Left hindlimb (tissue), 1 donor: ENCODE measurements at regions not wholly inside any gene's neighbourhood (a gene's known extent, or its start where the extent isn't known, plus 50 kb on each side); places are given as distances from the start of the nearest gene placed in this dataset.
A peak's percentile ranks its signal among the peaks of the same experiment; 100 is the strongest.

Experiments
- DNase-seq: peaks from one replicate; pipeline ENCODE4 v3.0.0-alpha.2; 2018

GRCh38 chr5:68727931-68728330 is 365.9 kb upstream of the SLC30A5 start:
- no peak for DNase-seq

GRCh38 chr5:68729678-68730077 is 364.1 kb upstream of the SLC30A5 start:
- DNase-seq, result no peak

GRCh38 chr5:68730220-68730978 is 363.4 kb upstream of the SLC30A5 start:
- peak; percentile 55 for DNase-seq

- DNase-seq, result no peak
Measured at GRCh38 chr5:68730979-68731654, 362.7 kb upstream of the SLC30A5 start.

GRCh38 chr5:68732251-68732650 is 361.6 kb upstream of the SLC30A5 start:
- DNase-seq, result no peak

GRCh38 chr5:68734781-68735180 is 359.0 kb upstream of the SLC30A5 start:
- no peak for DNase-seq

- DNase-seq, result no peak
Measured at GRCh38 chr5:68738236-68738635, 355.6 kb upstream of the SLC30A5 start.

- no peak for DNase-seq
Measured at GRCh38 chr5:68738841-68739240, 355.0 kb upstream of the SLC30A5 start.

- DNase-seq, result no peak
Measured at GRCh38 chr5:68739752-68740151, 354.1 kb upstream of the SLC30A5 start.

GRCh38 chr5:68740226-68740910 is 353.4 kb upstream of the SLC30A5 start:
- no peak for DNase-seq

- DNase-seq, result no peak
Measured at GRCh38 chr5:68744206-68744605, 349.6 kb upstream of the SLC30A5 start.

- DNase-seq, result no peak
Measured at GRCh38 chr5:68745448-68745847, 348.4 kb upstream of the SLC30A5 start.

GRCh38 chr5:68746220-68746619 is 347.6 kb upstream of the SLC30A5 start:
- DNase-seq, result no peak

- DNase-seq, result no peak
Measured at GRCh38 chr5:68746643-68747420, 347.0 kb upstream of the SLC30A5 start.

GRCh38 chr5:68747521-68747920 is 346.3 kb upstream of the SLC30A5 start:
- DNase-seq, result no peak

GRCh38 chr5:68748101-68748500 is 345.7 kb upstream of the SLC30A5 start:
- DNase-seq, result no peak

- no peak for DNase-seq
Measured at GRCh38 chr5:68749077-68749476, 344.7 kb upstream of the SLC30A5 start.

GRCh38 chr5:68749631-68750030 is 344.2 kb upstream of the SLC30A5 start:
- DNase-seq, result no peak

- DNase-seq, result no peak
Measured at GRCh38 chr5:68751661-68752060, 342.2 kb upstream of the SLC30A5 start.

- DNase-seq, result no peak
Measured at GRCh38 chr5:68754536-68754935, 339.3 kb upstream of the SLC30A5 start.

- DNase-seq, result no peak
Measured at GRCh38 chr5:68755293-68755692, 338.5 kb upstream of the SLC30A5 start.

GRCh38 chr5:68757006-68757405 is 336.8 kb upstream of the SLC30A5 start:
- no peak for DNase-seq

- no peak for DNase-seq
Measured at GRCh38 chr5:68757626-68758212, 336.1 kb upstream of the SLC30A5 start.
